K562 (cell line): ENCODE measurements at regions not wholly inside any gene's neighbourhood (a gene's known extent, or its start where the extent isn't known, plus 50 kb on each side); places are given as distances from the start of the nearest gene placed in this dataset.
A peak's percentile ranks its signal among the peaks of the same experiment; 100 is the strongest.

Experiments used
- CEBPB ChIP-seq: fragments of 450-650 bp; IDR thresholded peaks from 2 replicates; pipeline ENCODE4 v1.6.1; 2016; ENCODE audit warnings: missing genetic modification characterization, missing compliant biosample characterization
- CHD1 ChIP-seq: fragments of 200-600 bp; sonication (generic); IDR thresholded peaks from one replicate; pipeline ENCODE4 v1.6.1; 2012; ENCODE audit warnings: mild to moderate bottlenecking, moderate library complexity, low read length, inconsistent platforms
- ETV5 ChIP-seq: sonication (generic); formaldehyde crosslinking; IDR thresholded peaks from 2 replicates; pipeline ENCODE4 v1.4.0; 2020; ENCODE audit warnings: low read depth, mild to moderate bottlenecking, missing genetic modification reagents
- THRA ChIP-seq: fragments of 450-650 bp; IDR thresholded peaks from 2 replicates; pipeline ENCODE4 v1.6.1; 2017; ENCODE audit warnings: mild to moderate bottlenecking, moderate library complexity
- ZNF830 ChIP-seq: fragments of 250-450 bp; sonication (Bioruptor Pico); IDR thresholded peaks from 2 replicates; pipeline ENCODE4 v1.5.0; 2021; ENCODE audit warnings: mild to moderate bottlenecking
- TF ChIP-seq, protein P1 (sequence below): fragments of 450-650 bp; formaldehyde crosslinking; IDR thresholded peaks from 2 replicates; pipeline ENCODE4 v1.4.0; 2020; ENCODE audit warnings: mild to moderate bottlenecking, moderate library complexity
- TF ChIP-seq, protein P2 (sequence below), 2 experiments: fragments of 450-650 bp in 1 of 2; sonication (generic) in 1 of 2; formaldehyde crosslinking in 1 of 2; IDR thresholded peaks; 2 replicates each; pipeline versions ENCODE4 v1.7.1 to v1.9.0; 2016 to 2022; ENCODE audit warnings: inconsistent platforms in 1 of 2, mild to moderate bottlenecking in 1 of 2, missing genetic modification reagents in 1 of 2
- TF ChIP-seq, protein P3 (sequence below): sonication (generic); formaldehyde crosslinking; IDR thresholded peaks from 2 replicates; pipeline ENCODE4 v1.8.1; 2023; ENCODE audit warnings: missing genetic modification reagents, mild to moderate bottlenecking, borderline replicate concordance

GRCh38 chr15:92819278-92820235, 80.6 kb upstream of the CHD2 start (continued):
- TF ChIP-seq, protein P1, sequence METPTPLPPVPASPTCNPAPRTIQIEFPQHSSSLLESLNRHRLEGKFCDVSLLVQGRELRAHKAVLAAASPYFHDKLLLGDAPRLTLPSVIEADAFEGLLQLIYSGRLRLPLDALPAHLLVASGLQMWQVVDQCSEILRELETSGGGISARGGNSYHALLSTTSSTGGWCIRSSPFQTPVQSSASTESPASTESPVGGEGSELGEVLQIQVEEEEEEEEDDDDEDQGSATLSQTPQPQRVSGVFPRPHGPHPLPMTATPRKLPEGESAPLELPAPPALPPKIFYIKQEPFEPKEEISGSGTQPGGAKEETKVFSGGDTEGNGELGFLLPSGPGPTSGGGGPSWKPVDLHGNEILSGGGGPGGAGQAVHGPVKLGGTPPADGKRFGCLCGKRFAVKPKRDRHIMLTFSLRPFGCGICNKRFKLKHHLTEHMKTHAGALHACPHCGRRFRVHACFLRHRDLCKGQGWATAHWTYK (CRISPR knock-in tag), result 0 out of 2 replicates have a peak, but pooled peaks have one; percentile 20
- TF ChIP-seq CEBPB (tag) (no peak), THRA (no peak), CHD1 (peak; percentile 35), ZNF830 (CRISPR knock-in tag) (no peak), ETV5 (CRISPR knock-in tag) (no peak)
- TF ChIP-seq, protein P2, sequence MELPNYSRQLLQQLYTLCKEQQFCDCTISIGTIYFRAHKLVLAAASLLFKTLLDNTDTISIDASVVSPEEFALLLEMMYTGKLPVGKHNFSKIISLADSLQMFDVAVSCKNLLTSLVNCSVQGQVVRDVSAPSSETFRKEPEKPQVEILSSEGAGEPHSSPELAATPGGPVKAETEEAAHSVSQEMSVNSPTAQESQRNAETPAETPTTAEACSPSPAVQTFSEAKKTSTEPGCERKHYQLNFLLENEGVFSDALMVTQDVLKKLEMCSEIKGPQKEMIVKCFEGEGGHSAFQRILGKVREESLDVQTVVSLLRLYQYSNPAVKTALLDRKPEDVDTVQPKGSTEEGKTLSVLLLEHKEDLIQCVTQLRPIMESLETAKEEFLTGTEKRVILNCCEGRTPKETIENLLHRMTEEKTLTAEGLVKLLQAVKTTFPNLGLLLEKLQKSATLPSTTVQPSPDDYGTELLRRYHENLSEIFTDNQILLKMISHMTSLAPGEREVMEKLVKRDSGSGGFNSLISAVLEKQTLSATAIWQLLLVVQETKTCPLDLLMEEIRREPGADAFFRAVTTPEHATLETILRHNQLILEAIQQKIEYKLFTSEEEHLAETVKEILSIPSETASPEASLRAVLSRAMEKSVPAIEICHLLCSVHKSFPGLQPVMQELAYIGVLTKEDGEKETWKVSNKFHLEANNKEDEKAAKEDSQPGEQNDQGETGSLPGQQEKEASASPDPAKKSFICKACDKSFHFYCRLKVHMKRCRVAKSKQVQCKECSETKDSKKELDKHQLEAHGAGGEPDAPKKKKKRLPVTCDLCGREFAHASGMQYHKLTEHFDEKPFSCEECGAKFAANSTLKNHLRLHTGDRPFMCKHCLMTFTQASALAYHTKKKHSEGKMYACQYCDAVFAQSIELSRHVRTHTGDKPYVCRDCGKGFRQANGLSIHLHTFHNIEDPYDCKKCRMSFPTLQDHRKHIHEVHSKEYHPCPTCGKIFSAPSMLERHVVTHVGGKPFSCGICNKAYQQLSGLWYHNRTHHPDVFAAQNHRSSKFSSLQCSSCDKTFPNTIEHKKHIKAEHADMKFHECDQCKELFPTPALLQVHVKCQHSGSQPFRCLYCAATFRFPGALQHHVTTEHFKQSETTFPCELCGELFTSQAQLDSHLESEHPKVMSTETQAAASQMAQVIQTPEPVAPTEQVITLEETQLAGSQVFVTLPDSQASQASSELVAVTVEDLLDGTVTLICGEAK (IDR thresholded peaks at IDR 0.05), result peak; percentile 58
- TF ChIP-seq, protein P2 (CRISPR knock-in tag; IDR thresholded peaks at IDR 0.05), result no peak
- TF ChIP-seq, protein P3, sequence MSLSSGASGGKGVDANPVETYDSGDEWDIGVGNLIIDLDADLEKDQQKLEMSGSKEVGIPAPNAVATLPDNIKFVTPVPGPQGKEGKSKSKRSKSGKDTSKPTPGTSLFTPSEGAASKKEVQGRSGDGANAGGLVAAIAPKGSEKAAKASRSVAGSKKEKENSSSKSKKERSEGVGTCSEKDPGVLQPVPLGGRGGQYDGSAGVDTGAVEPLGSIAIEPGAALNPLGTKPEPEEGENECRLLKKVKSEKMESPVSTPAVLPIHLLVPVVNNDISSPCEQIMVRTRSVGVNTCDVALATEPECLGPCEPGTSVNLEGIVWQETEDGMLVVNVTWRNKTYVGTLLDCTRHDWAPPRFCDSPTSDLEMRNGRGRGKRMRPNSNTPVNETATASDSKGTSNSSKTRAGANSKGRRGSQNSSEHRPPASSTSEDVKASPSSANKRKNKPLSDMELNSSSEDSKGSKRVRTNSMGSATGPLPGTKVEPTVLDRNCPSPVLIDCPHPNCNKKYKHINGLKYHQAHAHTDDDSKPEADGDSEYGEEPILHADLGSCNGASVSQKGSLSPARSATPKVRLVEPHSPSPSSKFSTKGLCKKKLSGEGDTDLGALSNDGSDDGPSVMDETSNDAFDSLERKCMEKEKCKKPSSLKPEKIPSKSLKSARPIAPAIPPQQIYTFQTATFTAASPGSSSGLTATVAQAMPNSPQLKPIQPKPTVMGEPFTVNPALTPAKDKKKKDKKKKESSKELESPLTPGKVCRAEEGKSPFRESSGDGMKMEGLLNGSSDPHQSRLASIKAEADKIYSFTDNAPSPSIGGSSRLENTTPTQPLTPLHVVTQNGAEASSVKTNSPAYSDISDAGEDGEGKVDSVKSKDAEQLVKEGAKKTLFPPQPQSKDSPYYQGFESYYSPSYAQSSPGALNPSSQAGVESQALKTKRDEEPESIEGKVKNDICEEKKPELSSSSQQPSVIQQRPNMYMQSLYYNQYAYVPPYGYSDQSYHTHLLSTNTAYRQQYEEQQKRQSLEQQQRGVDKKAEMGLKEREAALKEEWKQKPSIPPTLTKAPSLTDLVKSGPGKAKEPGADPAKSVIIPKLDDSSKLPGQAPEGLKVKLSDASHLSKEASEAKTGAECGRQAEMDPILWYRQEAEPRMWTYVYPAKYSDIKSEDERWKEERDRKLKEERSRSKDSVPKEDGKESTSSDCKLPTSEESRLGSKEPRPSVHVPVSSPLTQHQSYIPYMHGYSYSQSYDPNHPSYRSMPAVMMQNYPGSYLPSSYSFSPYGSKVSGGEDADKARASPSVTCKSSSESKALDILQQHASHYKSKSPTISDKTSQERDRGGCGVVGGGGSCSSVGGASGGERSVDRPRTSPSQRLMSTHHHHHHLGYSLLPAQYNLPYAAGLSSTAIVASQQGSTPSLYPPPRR (CRISPR knock-in tag), result no peak
